ENCODE measurements at regions not wholly inside any gene's neighbourhood (a gene's known extent, or its start where the extent isn't known, plus 50 kb on each side); places are given as distances from the start of the nearest gene placed in this dataset.

GRCh38 chr3:110149763-110150162 lies 812.4 kb upstream of the DPPA4 start:
- TF ChIP-seq, protein P1, sequence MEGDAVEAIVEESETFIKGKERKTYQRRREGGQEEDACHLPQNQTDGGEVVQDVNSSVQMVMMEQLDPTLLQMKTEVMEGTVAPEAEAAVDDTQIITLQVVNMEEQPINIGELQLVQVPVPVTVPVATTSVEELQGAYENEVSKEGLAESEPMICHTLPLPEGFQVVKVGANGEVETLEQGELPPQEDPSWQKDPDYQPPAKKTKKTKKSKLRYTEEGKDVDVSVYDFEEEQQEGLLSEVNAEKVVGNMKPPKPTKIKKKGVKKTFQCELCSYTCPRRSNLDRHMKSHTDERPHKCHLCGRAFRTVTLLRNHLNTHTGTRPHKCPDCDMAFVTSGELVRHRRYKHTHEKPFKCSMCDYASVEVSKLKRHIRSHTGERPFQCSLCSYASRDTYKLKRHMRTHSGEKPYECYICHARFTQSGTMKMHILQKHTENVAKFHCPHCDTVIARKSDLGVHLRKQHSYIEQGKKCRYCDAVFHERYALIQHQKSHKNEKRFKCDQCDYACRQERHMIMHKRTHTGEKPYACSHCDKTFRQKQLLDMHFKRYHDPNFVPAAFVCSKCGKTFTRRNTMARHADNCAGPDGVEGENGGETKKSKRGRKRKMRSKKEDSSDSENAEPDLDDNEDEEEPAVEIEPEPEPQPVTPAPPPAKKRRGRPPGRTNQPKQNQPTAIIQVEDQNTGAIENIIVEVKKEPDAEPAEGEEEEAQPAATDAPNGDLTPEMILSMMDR (IDR thresholded peaks at IDR 0.05): no peak
- TF ChIP-seq EP300 (IDR thresholded peaks at IDR 0.05): no peak
- TF ChIP-seq POLR2A (IDR thresholded peaks at IDR 0.05): no peak
- TF ChIP-seq POLR2AphosphoS5 (IDR thresholded peaks at IDR 0.05): no peak
